Caco-2 (cell line): ENCODE measurements at regions not wholly inside any gene's neighbourhood (a gene's known extent, or its start where the extent isn't known, plus 50 kb on each side); places are given as distances from the start of the nearest gene placed in this dataset.

Source experiments
- BruUV-seq: library from RNA; stranded (reverse); fragments of 400-500 nt; replicated peaks from 2 replicates; lab custom pipeline; 2021; lab: Mats Ljungman, UMichigan
- CTCF ChIA-PET: fragments of 300-600 bp; sonication (Branson Sonifier 250); formaldehyde crosslinking; loops from one replicate; lab custom pipeline; 2022; ENCODE audit warnings: antibody characterized with exemption; lab: Charles Lee
- POLR2A ChIA-PET: fragments of 300-600 bp; sonication (Branson Sonifier 250); formaldehyde crosslinking; loops from one replicate; lab custom pipeline; 2022; ENCODE audit warnings: antibody characterized with exemption; lab: Charles Lee
- DNase-seq, 2 experiments: peaks; one replicate each; pipeline versions ENCODE4 v3.0.0 to v3.0.0-alpha.2; 2020 to 2022
- H3K27me3 ChIP-seq: replicated peaks from 2 replicates; pipeline ENCODE4 v1.6.0; 2011; ENCODE audit warnings: low read length; ENCODE audit not compliant: control insufficient read depth, insufficient read depth
- H3K36me3 ChIP-seq: 2 replicates; pipeline ENCODE4 v1.5.1; 2011; ENCODE audit warnings: low read length; ENCODE audit not compliant: control insufficient read depth, insufficient read depth
- H3K4me1 ChIP-seq: fragments of 250-450 bp; sonication (Bioruptor Pico); 2 replicates; pipeline ENCODE4 v1.5.1; 2020; ENCODE audit warnings: mild to moderate bottlenecking
- H3K4me3 ChIP-seq: 2 replicates; pipeline ENCODE4 v1.5.1; 2011; ENCODE audit warnings: low read depth, mild to moderate bottlenecking, control low read depth, low read length
- H3K9me3 ChIP-seq: fragments of 250-450 bp; sonication (Bioruptor Pico); 2 replicates; pipeline ENCODE4 v1.5.1; 2020; ENCODE audit warnings: mild to moderate bottlenecking, moderate library complexity
- H3K27ac Mint-ChIP-seq: one replicate; pipeline ENCODE4 v1.8.0; 2022; ENCODE audit warnings: mixed read lengths; ENCODE audit not compliant: unreplicated experiment
- H3K27me3 Mint-ChIP-seq: one replicate; pipeline ENCODE4 v1.8.0; 2022; ENCODE audit warnings: mixed read lengths; ENCODE audit not compliant: insufficient read depth, unreplicated experiment
- H3K36me3 Mint-ChIP-seq: one replicate; pipeline ENCODE4 v1.8.0; 2022; ENCODE audit warnings: mild to moderate bottlenecking, mixed read lengths; ENCODE audit not compliant: insufficient read depth, unreplicated experiment
- H3K4me1 Mint-ChIP-seq: one replicate; pipeline ENCODE4 v1.8.0; 2022; ENCODE audit warnings: low read depth, mixed read lengths; ENCODE audit not compliant: unreplicated experiment
- H3K4me3 Mint-ChIP-seq: one replicate; pipeline ENCODE4 v1.8.0; 2022; ENCODE audit warnings: mild to moderate bottlenecking, moderate library complexity, mixed read lengths; ENCODE audit not compliant: unreplicated experiment
- H3K9me3 Mint-ChIP-seq: one replicate; pipeline ENCODE4 v1.8.0; 2022; ENCODE audit warnings: mixed read lengths; ENCODE audit not compliant: unreplicated experiment
- CTCF ChIP-seq, 2 experiments: fragments of 200-600 bp in 1 of 2; IDR thresholded peaks; 1 replicate in 1 of 2; 2 replicates in 1 of 2; pipeline versions ENCODE4 v1.5.1 to v1.8.0; 2011 to 2022; ENCODE audit warnings: antibody characterized with exemption in 1 of 2, control low read depth in 1 of 2, inconsistent platforms in 1 of 2, low read depth in 1 of 2, low read length in 1 of 2, mild to moderate bottlenecking in 1 of 2, moderate library complexity in 1 of 2; ENCODE audit not compliant: insufficient read depth in 1 of 2, severe bottlenecking in 1 of 2, unreplicated experiment in 1 of 2
- intact Hi-C: fragments of 100-400 bp; cut with micrococcal nuclease; formaldehyde crosslinking; loops from one replicate; pipeline ENCODE4 v1.10.0; 2022; ENCODE audit not compliant: unreplicated experiment

GRCh38 chr4:125187226-125188176 lies 127.3 kb upstream of the FAT4 start:
- Mint-ChIP-seq H3K36me3 (no peaks in the 10 kb centered on the region), H3K4me3 (no peak overlapping the region), H3K9me3 (no peaks in the 10 kb centered on the region), H3K27me3 (no peaks in the 10 kb centered on the region), H3K4me1 (no peaks in the 10 kb centered on the region), H3K27ac (no peak overlapping the region)
- Histone ChIP-seq H3K36me3 (no peaks in the 10 kb centered on the region), H3K4me3 (no peak overlapping the region), H3K9me3 (no peaks in the 10 kb centered on the region), H3K27me3 (no peaks in the 10 kb centered on the region), H3K4me1 (no peaks in the 10 kb centered on the region)
- no peak for DNase-seq
- POLR2A ChIA-PET = no interaction called here
- CTCF ChIA-PET = no interaction called here
- BruUV-seq = no TSS peak
- TF ChIP-seq CTCF (IDR thresholded peaks at IDR 0.05; ENCODE audit: insufficient read depth in 1 of 2, low read depth in 1 of 2, low read length in 1 of 2, severe bottlenecking in 1 of 2, unreplicated experiment in 1 of 2) = no peak
- intact Hi-C loops = no loop called here

DNA sequence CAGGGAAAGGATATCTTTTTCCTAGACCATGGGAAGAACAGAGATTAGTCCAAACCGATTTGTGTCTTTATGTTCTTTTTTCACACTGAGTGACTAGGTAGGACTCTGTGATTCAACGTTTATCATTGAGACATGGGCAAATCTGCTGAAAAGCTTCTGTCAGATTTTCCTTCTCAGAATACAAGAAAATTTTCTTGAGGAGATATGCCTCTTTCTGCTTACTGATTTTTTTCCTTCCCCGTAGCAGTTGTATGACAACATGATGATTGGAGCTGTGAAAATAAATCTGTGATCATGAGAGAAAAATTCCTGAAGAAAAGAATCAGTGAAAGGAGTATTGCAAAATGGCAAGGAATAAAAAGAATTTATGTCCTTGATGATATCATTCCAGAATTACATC lies 130.6 kb upstream of the FAT4 start:
- no TSS peak for BruUV-seq
- Mint-ChIP-seq H3K27me3 (peaks cover 4% of the 10 kb centered on the region), H3K4me1 (no peaks in the 10 kb centered on the region), H3K36me3 (no peaks in the 10 kb centered on the region), H3K9me3 (no peaks in the 10 kb centered on the region), H3K4me3 (no peak overlapping the region), H3K27ac (no peak overlapping the region)
- no peaks in the 10 kb centered on the region for H3K9me3 ChIP-seq
- no peak overlapping the region for H3K4me3 ChIP-seq
- no peaks in the 10 kb centered on the region for H3K4me1 ChIP-seq
- no peak for TF ChIP-seq CTCF (IDR thresholded peaks at IDR 0.05; ENCODE audit: insufficient read depth in 1 of 2, low read depth in 1 of 2, low read length in 1 of 2, severe bottlenecking in 1 of 2, unreplicated experiment in 1 of 2)
- intact Hi-C loops = no loop called here
- POLR2A ChIA-PET = no interaction called here
- CTCF ChIA-PET = no interaction called here
- no peaks in the 10 kb centered on the region for H3K36me3 ChIP-seq
- no peaks in the 10 kb centered on the region for H3K27me3 ChIP-seq
- no peak for DNase-seq

GRCh38 chr4:125181804-125182203 lies 133.0 kb upstream of the FAT4 start:
- Mint-ChIP-seq H3K27ac (no peak overlapping the region), H3K4me3 (no peak overlapping the region), H3K9me3 (no peaks in the 10 kb centered on the region), H3K36me3 (no peaks in the 10 kb centered on the region), H3K27me3 (peaks cover 4% of the 10 kb centered on the region), H3K4me1 (no peaks in the 10 kb centered on the region)
- no peaks in the 10 kb centered on the region for H3K9me3 ChIP-seq
- H3K4me1 ChIP-seq = no peaks in the 10 kb centered on the region
- TF ChIP-seq CTCF (IDR thresholded peaks at IDR 0.05; ENCODE audit: insufficient read depth in 1 of 2, low read depth in 1 of 2, low read length in 1 of 2, severe bottlenecking in 1 of 2, unreplicated experiment in 1 of 2) = no peak
- H3K36me3 ChIP-seq = no peaks in the 10 kb centered on the region
- ChIA-PET POLR2A (no interaction called here), CTCF (no interaction called here)
- DNase-seq = no peak
- intact Hi-C loops = no loop called here
- no peaks in the 10 kb centered on the region for H3K27me3 ChIP-seq
- no TSS peak for BruUV-seq
- no peak overlapping the region for H3K4me3 ChIP-seq
